Keratinocyte (primary cell): ENCODE measurements at regions not wholly inside any gene's neighbourhood (a gene's known extent, or its start where the extent isn't known, plus 50 kb on each side); places are given as distances from the start of the nearest gene placed in this dataset.

Experiments used
- DNase-seq: peaks from one replicate; pipeline ENCODE4 v3.0.0-alpha.2; 2011; ENCODE audit warnings: low read depth, missing footprints, low spot score
- FAIRE-seq: peaks from 2 replicates; lab custom pipeline; 2011; peaks lifted over from hg19 to GRCh38; lab: Jason Lieb, UNC
- H2AFZ ChIP-seq: 2 replicates; pipeline ENCODE4 v1.6.0; 2012; ENCODE audit warnings: low read length, control low read depth, inconsistent platforms; ENCODE audit not compliant: control insufficient read depth
- H3K27ac ChIP-seq: 2 replicates; pipeline ENCODE4 v1.5.1; 2011; ENCODE audit warnings: low read length; ENCODE audit not compliant: control insufficient read depth, insufficient read depth
- H3K27me3 ChIP-seq: 3 replicates; pipeline ENCODE4 v1.6.0; 2011; ENCODE audit warnings: low read length; ENCODE audit not compliant: control insufficient read depth, insufficient read depth; ENCODE audit errors: extremely low read depth
- H3K36me3 ChIP-seq, 2 experiments: 2 replicates in 1 of 2; 3 replicates in 1 of 2; pipeline ENCODE4 v1.5.1; 2011; ENCODE audit warnings: low read length in 2 of 2, mild to moderate bottlenecking in 1 of 2; ENCODE audit not compliant: control insufficient read depth in 2 of 2, insufficient read depth in 2 of 2; ENCODE audit errors: extremely low read depth in 1 of 2
- H3K4me1 ChIP-seq: 3 replicates; pipeline ENCODE4 v1.5.1; 2011; ENCODE audit warnings: low read length; ENCODE audit not compliant: control insufficient read depth, insufficient read depth; ENCODE audit errors: extremely low read depth
- H3K4me2 ChIP-seq: 3 replicates; pipeline ENCODE4 v1.6.0; 2011; ENCODE audit warnings: low read depth, low read length; ENCODE audit not compliant: control insufficient read depth, insufficient read depth; ENCODE audit errors: extremely low read depth
- H3K4me3 ChIP-seq, 3 experiments: fragments of 200-600 bp in 1 of 3; sonication (generic) in 1 of 3; 2 replicates in 2 of 3; 3 replicates in 1 of 3; pipeline ENCODE4 v1.5.1; 2011 to 2016; ENCODE audit warnings: low read length in 3 of 3, mild to moderate bottlenecking in 3 of 3, control low read depth in 2 of 3, inconsistent platforms in 1 of 3, low read depth in 1 of 3, mixed read lengths in 1 of 3, mixed run types in 1 of 3, moderate library complexity in 1 of 3; ENCODE audit not compliant: control insufficient read depth in 2 of 3, insufficient read depth in 2 of 3; ENCODE audit errors: extremely low read depth in 1 of 3
- H3K79me2 ChIP-seq: 2 replicates; pipeline ENCODE4 v1.6.0; 2012; ENCODE audit warnings: low read length; ENCODE audit not compliant: control insufficient read depth, insufficient read depth
- H3K9ac ChIP-seq: 3 replicates; pipeline ENCODE4 v1.6.0; 2011; ENCODE audit warnings: low read length; ENCODE audit not compliant: control insufficient read depth, insufficient read depth; ENCODE audit errors: extremely low read depth
- H3K9me1 ChIP-seq: 3 replicates; pipeline ENCODE4 v1.6.0; 2011; ENCODE audit warnings: low read length; ENCODE audit not compliant: control insufficient read depth, insufficient read depth; ENCODE audit errors: extremely low read depth
- H3K9me3 ChIP-seq: 2 replicates; pipeline ENCODE4 v1.5.1; 2012; ENCODE audit warnings: low read depth, low read length; ENCODE audit not compliant: control insufficient read depth
- H4K20me1 ChIP-seq: 3 replicates; pipeline ENCODE4 v1.6.0; 2011; ENCODE audit warnings: low read length; ENCODE audit not compliant: control insufficient read depth, insufficient read depth; ENCODE audit errors: extremely low read depth
- CTCF ChIP-seq, 3 experiments: IDR thresholded peaks in 1 of 3; conservative IDR thresholded peaks in 1 of 3; optimal IDR thresholded peaks in 1 of 3; 2 replicates in 2 of 3; 3 replicates in 1 of 3; pipeline versions ENCODE3 to v1.5.1; 2011; ENCODE audit warnings: low read length in 3 of 3, mild to moderate bottlenecking in 3 of 3, moderate library complexity in 2 of 3, control low read depth in 1 of 3, inconsistent platforms in 1 of 3; ENCODE audit not compliant: insufficient read depth in 2 of 3; ENCODE audit errors: extremely low read depth in 1 of 3
- EZH2 ChIP-seq: IDR thresholded peaks from one replicate; pipeline ENCODE4 v1.6.1; 2012; ENCODE audit warnings: inconsistent platforms, mild to moderate bottlenecking, low read length, moderate library complexity
- dilution Hi-C: fragments of 300-500 bp; cut with MboI; formaldehyde crosslinking; loops from one replicate; pipeline ENCODE4 v1.7.0; 2020; ENCODE audit warnings: low sequenced_read_pairs; ENCODE audit not compliant: extremely low pct_ligation_motif_present

DNA sequence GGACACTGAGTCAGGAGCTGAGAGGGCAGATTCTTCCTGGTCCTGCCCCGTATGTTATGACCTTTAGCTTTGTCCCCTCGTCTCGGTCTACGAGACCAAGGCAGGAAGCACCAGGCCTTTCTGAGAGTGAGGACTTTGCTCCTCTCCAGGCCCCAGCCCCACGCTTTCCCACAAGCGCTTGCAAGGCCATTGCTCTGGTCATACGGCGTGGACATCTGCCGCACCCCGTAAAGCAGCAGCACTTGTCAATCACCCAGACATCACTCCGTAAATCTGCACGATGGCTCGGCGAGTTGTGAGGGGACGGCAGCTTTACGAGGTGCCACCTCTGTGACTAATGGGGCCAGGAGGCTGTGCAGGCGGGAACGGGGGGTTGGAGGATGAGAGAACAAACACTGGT is 100.8 kb upstream of the TWIST2 start:
- H3K4me3 ChIP-seq, result no peak overlapping the region
- no peaks in the 10 kb centered on the region for H4K20me1 ChIP-seq
- no peak overlapping the region for H3K4me2 ChIP-seq
- no peaks in the 10 kb centered on the region for H3K36me3 ChIP-seq
- no peak overlapping the region for H2AFZ ChIP-seq
- DNase-seq (no peak), FAIRE-seq (no peak)
- no peak overlapping the region for H3K27ac ChIP-seq
- H3K9me1 ChIP-seq, result no peaks in the 10 kb centered on the region
- H3K79me2 ChIP-seq, result no peaks in the 10 kb centered on the region
- no peak overlapping the region for H3K9ac ChIP-seq
- dilution Hi-C loops, result no loop called here
- H3K9me3 ChIP-seq, result no peaks in the 10 kb centered on the region
- no peak for TF ChIP-seq EZH2
- no peak for TF ChIP-seq CTCF (optimal IDR thresholded peaks at IDR 0.05 in 1 of 3, IDR thresholded peaks at IDR 0.05 in 1 of 3, conservative IDR thresholded peaks at IDR 0.05 in 1 of 3; ENCODE audit: extremely low read depth in 1 of 3, insufficient read depth in 2 of 3, low read length in 3 of 3)
- H3K27me3 ChIP-seq, result no peaks in the 10 kb centered on the region
- no peaks in the 10 kb centered on the region for H3K4me1 ChIP-seq

DNA sequence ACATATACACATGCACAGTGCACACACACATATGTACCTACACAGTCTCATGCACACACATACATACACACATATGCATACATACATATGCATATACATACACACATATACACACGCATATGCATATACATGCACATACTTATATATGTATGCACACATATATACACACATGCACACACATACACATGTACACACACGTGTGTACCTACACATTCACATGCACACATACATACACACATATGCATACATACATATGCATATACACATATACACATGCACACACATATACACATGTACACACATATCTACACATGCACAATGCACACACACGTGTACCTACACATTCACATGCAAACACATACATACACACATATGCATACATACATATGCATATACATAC is 100.3 kb upstream of the TWIST2 start:
- H3K27me3 ChIP-seq, result no peaks in the 10 kb centered on the region
- no peaks in the 10 kb centered on the region for H3K79me2 ChIP-seq
- H3K4me3 ChIP-seq, result no peak overlapping the region
- no peak overlapping the region for H3K4me2 ChIP-seq
- no peaks in the 10 kb centered on the region for H3K4me1 ChIP-seq
- H3K27ac ChIP-seq, result no peak overlapping the region
- dilution Hi-C loops, result no loop called here
- FAIRE-seq (no peak), DNase-seq (no peak)
- no peaks in the 10 kb centered on the region for H3K9me3 ChIP-seq
- no peak overlapping the region for H3K9ac ChIP-seq
- no peaks in the 10 kb centered on the region for H3K36me3 ChIP-seq
- no peak for TF ChIP-seq CTCF (optimal IDR thresholded peaks at IDR 0.05 in 1 of 3, IDR thresholded peaks at IDR 0.05 in 1 of 3, conservative IDR thresholded peaks at IDR 0.05 in 1 of 3; ENCODE audit: extremely low read depth in 1 of 3, insufficient read depth in 2 of 3, low read length in 3 of 3)
- no peak for TF ChIP-seq EZH2
- H3K9me1 ChIP-seq, result no peaks in the 10 kb centered on the region
- no peak overlapping the region for H2AFZ ChIP-seq
- H4K20me1 ChIP-seq, result no peaks in the 10 kb centered on the region
